CD14-positive monocyte (primary cell): ENCODE measurements at regions not wholly inside any gene's neighbourhood (a gene's known extent, or its start where the extent isn't known, plus 50 kb on each side); places are given as distances from the start of the nearest gene placed in this dataset.
"Not testable (repeated sequence)": the region's sequence is repeated elsewhere in the genome, so short reads cannot be mapped to it uniquely, and the experiment has no call there.

Source experiments
- DNase-seq, 3 donors: peaks; one replicate each; pipeline ENCODE4 v3.0.0-alpha.2; 2011 to 2022
- H2AFZ ChIP-seq: 2 replicates; pipeline ENCODE4 v1.6.0; 2012; ENCODE audit warnings: mild to moderate bottlenecking, low read depth, low read length, inconsistent platforms; ENCODE audit not compliant: insufficient read depth, poor library complexity, severe bottlenecking
- H3K27ac ChIP-seq, 2 donors: 1 replicate in 1 of 2; 2 replicates in 1 of 2; pipeline ENCODE4 v1.5.1; 2012 to 2013; ENCODE audit warnings: low read length in 2 of 2, control low read depth in 1 of 2, inconsistent platforms in 1 of 2, low read depth in 1 of 2, mild to moderate bottlenecking in 1 of 2
- H3K27me3 ChIP-seq, 2 donors: one replicate each; pipeline versions ENCODE4 v1.6.0 to v1.6.1; 2011 to 2013; ENCODE audit warnings: low read length in 2 of 2; ENCODE audit not compliant: control insufficient read depth in 2 of 2, insufficient read depth in 2 of 2
- H3K36me3 ChIP-seq, 2 donors: replicated peaks in 1 of 2; 1 replicate in 1 of 2; 2 replicates in 1 of 2; pipeline versions ENCODE4 v1.5.1 to v1.6.1; 2012 to 2013; ENCODE audit warnings: low read length in 2 of 2, control low read depth in 1 of 2, inconsistent platforms in 1 of 2, mild to moderate bottlenecking in 1 of 2; ENCODE audit not compliant: insufficient read depth in 2 of 2, control insufficient read depth in 1 of 2
- H3K4me1 ChIP-seq, 2 donors: 1 replicate in 1 of 2; 2 replicates in 1 of 2; pipeline versions ENCODE4 v1.5.1 to v1.6.1; 2012 to 2013; ENCODE audit warnings: low read length in 2 of 2, control low read depth in 1 of 2, inconsistent platforms in 1 of 2, mild to moderate bottlenecking in 1 of 2, moderate library complexity in 1 of 2; ENCODE audit not compliant: insufficient read depth in 2 of 2, control insufficient read depth in 1 of 2
- H3K4me2 ChIP-seq: replicated peaks from 2 replicates; pipeline ENCODE3; 2012; ENCODE audit warnings: low read length, moderate library complexity, mild to moderate bottlenecking; ENCODE audit not compliant: poor library complexity, severe bottlenecking; ENCODE audit errors: extremely low read depth
- H3K4me3 ChIP-seq, 3 experiments: fragments of 200-600 bp in 1 of 3; sonication (generic) in 1 of 3; replicated peaks in 1 of 3; 1 replicate in 2 of 3; 2 replicates in 1 of 3; pipeline ENCODE4 v1.5.1; 2011 to 2013; ENCODE audit warnings: low read length in 3 of 3, mild to moderate bottlenecking in 3 of 3, control low read depth in 2 of 3, low read depth in 2 of 3, inconsistent platforms in 1 of 3, moderate library complexity in 1 of 3
- H3K79me2 ChIP-seq: 2 replicates; pipeline ENCODE4 v1.6.0; 2012; ENCODE audit warnings: mild to moderate bottlenecking, control low read depth, inconsistent platforms, low read length, moderate library complexity; ENCODE audit not compliant: insufficient read depth
- H3K9ac ChIP-seq: 2 replicates; pipeline ENCODE4 v1.6.0; 2017; ENCODE audit warnings: low read length, mild to moderate bottlenecking; ENCODE audit not compliant: insufficient read depth, poor library complexity, severe bottlenecking
- H3K9me3 ChIP-seq, 2 donors: replicated peaks in 1 of 2; 1 replicate in 1 of 2; 2 replicates in 1 of 2; pipeline versions ENCODE4 v1.5.1 to v1.6.1; 2012 to 2013; ENCODE audit warnings: low read length in 2 of 2, control low read depth in 1 of 2; ENCODE audit not compliant: control insufficient read depth in 1 of 2, insufficient read depth in 1 of 2
- H4K20me1 ChIP-seq: 2 replicates; pipeline ENCODE4 v1.6.0; 2012; ENCODE audit warnings: mild to moderate bottlenecking, low read length, control low read depth, moderate library complexity; ENCODE audit not compliant: insufficient read depth
- H3K27ac Mint-ChIP-seq, 7 donors: one replicate each; pipeline ENCODE4 v1.8.0; 2020; ENCODE audit warnings: mild to moderate bottlenecking in 7 of 7, mixed read lengths in 7 of 7, moderate library complexity in 6 of 7, inconsistent platforms in 2 of 7
- H3K27me3 Mint-ChIP-seq, 3 donors: one replicate each; pipeline ENCODE4 v1.8.0; 2021 to 2022; ENCODE audit warnings: low read depth in 3 of 3, mild to moderate bottlenecking in 3 of 3, mixed read lengths in 3 of 3, moderate library complexity in 3 of 3, inconsistent platforms in 1 of 3
- H3K36me3 Mint-ChIP-seq, 2 donors: one replicate each; pipeline ENCODE4 v1.8.0; 2020; ENCODE audit warnings: mixed read lengths in 2 of 2, inconsistent platforms in 1 of 2, mild to moderate bottlenecking in 1 of 2
- H3K4me1 Mint-ChIP-seq: one replicate; pipeline ENCODE4 v1.8.0; 2020; ENCODE audit warnings: mild to moderate bottlenecking, mixed read lengths
- H3K4me3 Mint-ChIP-seq, 2 donors: one replicate each; pipeline ENCODE4 v1.8.0; 2020; ENCODE audit warnings: mild to moderate bottlenecking in 2 of 2, mixed read lengths in 2 of 2, moderate library complexity in 1 of 2
- H3K9me3 Mint-ChIP-seq, 7 donors: one replicate each; pipeline ENCODE4 v1.8.0; 2020 to 2022; ENCODE audit warnings: mixed read lengths in 7 of 7, mild to moderate bottlenecking in 6 of 7, moderate library complexity in 6 of 7, inconsistent platforms in 2 of 7
- WGBS: methylation state at CpG from one replicate; pipeline ENCODE4 v1.1.5; 2013; ENCODE audit warnings: missing lambda C conversion rate; ENCODE audit not compliant: insufficient coverage; 5-methylcytosine and 5-hydroxymethylcytosine counted together
- intact Hi-C, 2 donors: fragments of 100-400 bp; cut with micrococcal nuclease; formaldehyde crosslinking; loops; one replicate each; pipeline versions ENCODE4 v1.15.0 to v1.15.1; 2023
- TF ChIP-seq, protein P1 (sequence below): fragments of 200-600 bp; IDR thresholded peaks from one replicate; pipeline ENCODE4 v1.8.0; 2022; ENCODE audit warnings: antibody characterized with exemption, mild to moderate bottlenecking

DNA sequence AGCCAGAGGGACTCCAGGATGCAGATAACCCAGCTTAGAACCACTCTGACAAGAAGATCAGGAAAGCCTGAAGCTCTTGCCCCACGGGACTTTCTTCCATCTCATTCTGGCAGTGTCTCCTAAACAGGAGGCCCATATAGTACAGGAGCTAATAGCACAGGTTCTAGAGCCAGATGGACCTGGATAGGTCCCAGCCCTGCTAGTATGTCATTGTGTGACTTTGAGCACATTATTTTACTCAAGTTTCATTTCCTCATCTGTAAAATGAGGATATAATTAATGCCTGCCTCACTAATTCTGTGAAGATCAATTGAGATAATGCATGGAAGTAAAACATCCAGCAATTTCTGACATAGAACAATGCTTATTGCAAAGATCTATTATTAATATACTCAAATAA is 66.5 kb upstream of the GZMB start:
- Mint-ChIP-seq H3K36me3 (no peaks in the 10 kb centered on the region), H3K9me3 (no peaks in the 10 kb centered on the region), H3K27ac (peak overlapping the region in 4 of 7 donors; percentile 11 to 48 (median 18)), H3K4me3 (no peak overlapping the region), H3K4me1 (peaks cover 37% of the 10 kb centered on the region), H3K27me3 (no peaks in the 10 kb centered on the region)
- Histone ChIP-seq H4K20me1 (no peaks in the 10 kb centered on the region), H3K27me3 (no peaks in the 10 kb centered on the region), H3K79me2 (no peaks in the 10 kb centered on the region), H3K4me2 (no peak overlapping the region), H3K4me3 (no peak overlapping the region), H3K36me3 (no peaks in the 10 kb centered on the region), H2AFZ (no peak overlapping the region), H3K9me3 (no peaks in the 10 kb centered on the region), H3K27ac (peak overlapping the region in 1 of 2 donors; percentile 2), H3K4me1 (peaks cover 41 to 42% of the 10 kb centered on the region in 2 donors), H3K9ac (no peak overlapping the region)
- intact Hi-C loops = no loop called here
- TF ChIP-seq, protein P1, sequence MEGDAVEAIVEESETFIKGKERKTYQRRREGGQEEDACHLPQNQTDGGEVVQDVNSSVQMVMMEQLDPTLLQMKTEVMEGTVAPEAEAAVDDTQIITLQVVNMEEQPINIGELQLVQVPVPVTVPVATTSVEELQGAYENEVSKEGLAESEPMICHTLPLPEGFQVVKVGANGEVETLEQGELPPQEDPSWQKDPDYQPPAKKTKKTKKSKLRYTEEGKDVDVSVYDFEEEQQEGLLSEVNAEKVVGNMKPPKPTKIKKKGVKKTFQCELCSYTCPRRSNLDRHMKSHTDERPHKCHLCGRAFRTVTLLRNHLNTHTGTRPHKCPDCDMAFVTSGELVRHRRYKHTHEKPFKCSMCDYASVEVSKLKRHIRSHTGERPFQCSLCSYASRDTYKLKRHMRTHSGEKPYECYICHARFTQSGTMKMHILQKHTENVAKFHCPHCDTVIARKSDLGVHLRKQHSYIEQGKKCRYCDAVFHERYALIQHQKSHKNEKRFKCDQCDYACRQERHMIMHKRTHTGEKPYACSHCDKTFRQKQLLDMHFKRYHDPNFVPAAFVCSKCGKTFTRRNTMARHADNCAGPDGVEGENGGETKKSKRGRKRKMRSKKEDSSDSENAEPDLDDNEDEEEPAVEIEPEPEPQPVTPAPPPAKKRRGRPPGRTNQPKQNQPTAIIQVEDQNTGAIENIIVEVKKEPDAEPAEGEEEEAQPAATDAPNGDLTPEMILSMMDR = no peak
- DNase-seq = peak in 1 of 3 donors; percentile 22
- WGBS = 100% methylated on average over 1 of the region's 1 CpG

DNA sequence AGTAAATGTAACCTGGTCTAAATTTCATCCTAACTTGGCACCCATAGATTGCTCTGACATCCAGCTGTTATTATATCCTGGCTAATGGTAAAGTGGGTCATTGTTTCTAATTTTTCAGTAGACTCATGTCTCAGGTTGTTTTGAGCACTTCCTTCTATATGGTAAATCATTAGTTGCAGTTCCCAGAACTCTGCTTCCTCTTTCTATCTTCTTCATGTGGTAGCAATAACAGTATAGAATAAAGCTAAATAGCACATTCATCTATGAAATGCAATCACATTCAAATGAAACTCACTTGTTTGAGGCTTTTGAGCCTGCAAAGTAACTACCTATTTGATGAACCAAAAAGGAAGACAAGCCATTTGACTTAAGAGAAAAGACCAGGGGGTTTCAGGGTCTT is 65.1 kb upstream of the GZMB start:
- H3K9ac ChIP-seq = no peak overlapping the region
- H3K36me3 ChIP-seq = no peaks in the 10 kb centered on the region
- H3K4me3 ChIP-seq = no peak overlapping the region
- Mint-ChIP-seq H3K27ac (peak overlapping the region in 4 of 7 donors; percentile 52 to 84 (median 66)), H3K9me3 (no peaks in the 10 kb centered on the region), H3K4me1 (peaks cover 31% of the 10 kb centered on the region), H3K36me3 (no peaks in the 10 kb centered on the region), H3K27me3 (no peaks in the 10 kb centered on the region), H3K4me3 (peak overlapping the region in 1 of 2 donors; percentile 36)
- TF ChIP-seq, protein P1 = no peak
- peak overlapping the region; percentile 24 for H3K4me2 ChIP-seq
- H3K4me1 ChIP-seq = peaks cover 48 to 51% of the 10 kb centered on the region in 2 donors
- intact Hi-C loops = no loop called here
- H4K20me1 ChIP-seq = no peaks in the 10 kb centered on the region
- peak overlapping the region in 1 of 2 donors; percentile 42 for H3K27ac ChIP-seq
- H3K27me3 ChIP-seq = no peaks in the 10 kb centered on the region
- H3K79me2 ChIP-seq = no peaks in the 10 kb centered on the region
- DNase-seq = peak; percentile 29 to 71 (median 54)
- no peaks in the 10 kb centered on the region for H3K9me3 ChIP-seq
- H2AFZ ChIP-seq = no peak overlapping the region

DNA sequence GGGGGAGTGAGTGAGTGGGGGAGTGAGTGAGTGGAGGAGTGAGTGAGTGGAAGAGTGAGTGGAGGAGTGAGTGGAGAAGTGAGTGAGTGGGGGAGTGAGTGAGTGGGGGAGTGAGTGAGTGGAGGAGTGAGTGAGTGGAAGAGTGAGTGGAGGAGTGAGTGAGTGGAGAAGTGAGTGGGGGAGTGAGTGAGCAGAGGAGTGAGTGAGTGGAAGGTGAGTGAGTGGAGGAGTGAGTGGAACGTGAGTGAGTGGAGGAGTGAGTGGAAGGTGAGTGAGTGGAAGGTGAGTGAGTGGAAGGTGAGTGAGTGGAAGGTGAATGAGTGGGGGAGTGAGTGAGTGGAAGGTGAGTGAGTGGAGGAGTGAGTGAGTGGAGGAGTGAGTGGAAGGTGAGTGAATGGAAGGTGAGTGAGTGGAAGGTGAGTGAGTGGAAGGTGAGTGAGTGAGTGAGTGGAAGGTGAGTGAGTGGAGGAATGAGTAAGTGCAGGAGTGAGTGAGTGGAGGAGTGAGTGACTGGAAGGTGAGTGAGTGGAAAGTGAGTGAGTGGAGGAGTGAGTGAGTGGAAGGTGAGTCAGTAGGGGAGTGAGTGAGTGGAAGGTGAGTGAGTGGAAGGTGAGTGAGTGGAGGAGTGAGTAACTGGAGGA is 62.4 kb upstream of the GZMB start:
- 100% methylated on average over 1 of the region's 1 CpG for WGBS
- H3K9ac ChIP-seq, H2AFZ ChIP-seq, H3K27me3 ChIP-seq, H3K79me2 ChIP-seq, H3K36me3 Mint-ChIP-seq, H3K27ac ChIP-seq, H3K4me2 ChIP-seq, H4K20me1 ChIP-seq, H3K4me3 ChIP-seq, H3K27me3 Mint-ChIP-seq, intact Hi-C loops, DNase-seq, H3K27ac Mint-ChIP-seq, H3K9me3 Mint-ChIP-seq, H3K4me3 Mint-ChIP-seq, H3K36me3 ChIP-seq, H3K9me3 ChIP-seq: not testable (repeated sequence)
- H3K4me1 ChIP-seq = peaks cover 48 to 51% of the 10 kb centered on the region in 2 donors
- H3K4me1 Mint-ChIP-seq = peaks cover 31% of the 10 kb centered on the region
